ENCODE measurements at regions not wholly inside any gene's neighbourhood (a gene's known extent, or its start where the extent isn't known, plus 50 kb on each side); places are given as distances from the start of the nearest gene placed in this dataset.
A peak's percentile ranks its signal among the peaks of the same experiment; 100 is the strongest.

GRCh38 chr6:16909658-16910360 is 148.5 kb upstream of the ATXN1 start:
- H4K91ac ChIP-seq (ENCODE audit: insufficient read depth, low read depth, low read length) = peak overlapping the region; percentile 66
- BruUV-seq (replicated peaks) = no TSS peak
- in situ Hi-C loops (cut with MboI; ENCODE audit: low sequenced_read_pairs) = no loop called here
- intact Hi-C loops (cut with micrococcal nuclease) = no loop called here
- H2AK5ac ChIP-seq (ENCODE audit: low read depth, low read length) = peak overlapping the region; percentile 97
- ATAC-seq (ENCODE audit: low read depth) = peak; percentile 82
- H2BK20ac ChIP-seq (ENCODE audit: low read depth, low read length) = peak overlapping the region; percentile 89; the same call in 1 of the 2 replicates
- peak; percentile 91 for DNase-seq
- no peak overlapping the region for H3K4me3 ChIP-seq (ENCODE audit: insufficient read depth, low read depth, low read length)
- no peak overlapping the region for H3K9ac ChIP-seq (ENCODE audit: low read depth, low read length)
- no peaks in the 10 kb centered on the region for H3K79me1 ChIP-seq (ENCODE audit: low read depth in 1 of 2, low read length in 2 of 2)
- no peak overlapping the region for H2AFZ ChIP-seq (replicated peaks; ENCODE audit: low read length, poor library complexity)
- H3K14ac ChIP-seq (replicated peaks; ENCODE audit: low read depth, low read length) = peak overlapping the region; percentile 91
- peaks cover 10% of the 10 kb centered on the region for H3K4me1 ChIP-seq (ENCODE audit: control insufficient read depth, insufficient read depth, low read length)
- H2BK15ac ChIP-seq (ENCODE audit: low read depth, low read length) = peak overlapping the region; percentile 45; the same call in 2 of the 3 replicates
- H3K36me3 ChIP-seq (ENCODE audit: control insufficient read depth, insufficient read depth, low read length) = no peaks in the 10 kb centered on the region
- CTCF ChIA-PET = no interaction called here
- H3K56ac ChIP-seq (ENCODE audit: extremely low read depth, insufficient read depth, low read length) = peak overlapping the region; percentile 51; the same call in 1 of the 2 replicates
- peaks cover 5% of the 10 kb centered on the region; the same call in 1 of the 2 replicates for H4K20me1 ChIP-seq (ENCODE audit: insufficient read depth, low read length)
- WGBS, 2 experiments (ENCODE audit: extremely low coverage in 2 of 2, insufficient read length in 1 of 2) = 100% methylated on average over 1 of the region's 4 CpGs; no CpG with 5 or more reads in 1 of the 2 experiments
- peaks cover 8% of the 10 kb centered on the region for H3K9me1 ChIP-seq (ENCODE audit: insufficient read depth, low read length)
- peak overlapping the region; percentile 48 for H2AK9ac ChIP-seq (replicated peaks; ENCODE audit: low read depth, low read length, poor library complexity)
- peak overlapping the region; percentile 76 for H3K4ac ChIP-seq (ENCODE audit: low read depth, low read length)
- peaks cover 3% of the 10 kb centered on the region; the same call in 1 of the 2 replicates for H3K9me3 ChIP-seq (ENCODE audit: control insufficient read depth, insufficient read depth, low read length)
- POLR2A ChIA-PET (ENCODE audit: unreplicated experiment) = no interaction called here
- peak overlapping the region; percentile 70; the same call in 1 of the 2 replicates for H3K23ac ChIP-seq (ENCODE audit: low read depth, low read length)
- H2BK5ac ChIP-seq (ENCODE audit: low read depth, low read length, poor library complexity, severe bottlenecking) = no peak overlapping the region
- peak overlapping the region; percentile 10 to 35; a peak in 2 of 4 replicates for H4K8ac ChIP-seq (ENCODE audit: low read depth in 2 of 2, low read length in 2 of 2)
- H2BK120ac ChIP-seq (ENCODE audit: low read depth, low read length) = peak overlapping the region; percentile 78
- H3K27ac ChIP-seq (ENCODE audit: insufficient read depth, low read length) = no peak overlapping the region
- dilution Hi-C loops (cut with HindIII; ENCODE audit: low sequenced_read_pairs, unreplicated experiment) = no loop called here
- H3K18ac ChIP-seq (ENCODE audit: low read depth, low read length) = peak overlapping the region; percentile 86; the same call in 1 of the 2 replicates
- peak overlapping the region; percentile 58; the same call in 1 of the 2 replicates for H4K5ac ChIP-seq (ENCODE audit: low read depth, low read length)
- peak overlapping the region; percentile 33; the same call in 1 of the 2 replicates for H3K4me2 ChIP-seq (ENCODE audit: low read depth, low read length)
- H3K27me3 ChIP-seq (ENCODE audit: control insufficient read depth, insufficient read depth, low read length) = no peaks in the 10 kb centered on the region
- TF ChIP-seq RFX5 (IDR thresholded peaks at IDR 0.05; ENCODE audit: low read depth, low read length) (no peak), SMC3 (IDR thresholded peaks at IDR 0.05; ENCODE audit: low read depth, low read length) (no peak; the same call in 1 of the 2 replicates), FOS (IDR thresholded peaks at IDR 0.05; ENCODE audit: low read depth, low read length) (no peak), POLR2A (IDR thresholded peaks at IDR 0.05; ENCODE audit: low read depth, low read length) (no peak), CHD1 (IDR thresholded peaks at IDR 0.05; ENCODE audit: low read depth, low read length) (no peak), USF2 (IDR thresholded peaks at IDR 0.05; ENCODE audit: low read depth, low read length) (peak; percentile 21; the same call in 1 of the 2 replicates), CTCF (conservative IDR thresholded peaks at IDR 0.05; ENCODE audit: low read depth, low read length) (no peak), NFE2L2 (IDR thresholded peaks at IDR 0.05; ENCODE audit: low read depth, low read length) (no peak), MAZ (IDR thresholded peaks at IDR 0.05; ENCODE audit: borderline replicate concordance, low read depth, low read length) (no peak), BHLHE40 (IDR thresholded peaks at IDR 0.05; ENCODE audit: low read depth, low read length) (no peak; the same call in 1 of the 2 replicates), RAD21 (IDR thresholded peaks at IDR 0.05; ENCODE audit: low read length) (no peak), RCOR1 (IDR thresholded peaks at IDR 0.05; ENCODE audit: insufficient replicate concordance, low read length) (no peak), MXI1 (IDR thresholded peaks at IDR 0.05; ENCODE audit: borderline replicate concordance, low read depth, low read length) (no peak), CEBPB (IDR thresholded peaks at IDR 0.05; ENCODE audit: low read depth, low read length) (peak; percentile 93), MAFK (IDR thresholded peaks at IDR 0.05; ENCODE audit: low read depth, low read length) (0 out of 2 replicates have a peak, but pooled peaks have one; percentile 2)
